ENCODE measurements at regions not wholly inside any gene's neighbourhood (a gene's known extent, or its start where the extent isn't known, plus 50 kb on each side); places are given as distances from the start of the nearest gene placed in this dataset.
A peak's percentile ranks its signal among the peaks of the same experiment; 100 is the strongest.

DNA sequence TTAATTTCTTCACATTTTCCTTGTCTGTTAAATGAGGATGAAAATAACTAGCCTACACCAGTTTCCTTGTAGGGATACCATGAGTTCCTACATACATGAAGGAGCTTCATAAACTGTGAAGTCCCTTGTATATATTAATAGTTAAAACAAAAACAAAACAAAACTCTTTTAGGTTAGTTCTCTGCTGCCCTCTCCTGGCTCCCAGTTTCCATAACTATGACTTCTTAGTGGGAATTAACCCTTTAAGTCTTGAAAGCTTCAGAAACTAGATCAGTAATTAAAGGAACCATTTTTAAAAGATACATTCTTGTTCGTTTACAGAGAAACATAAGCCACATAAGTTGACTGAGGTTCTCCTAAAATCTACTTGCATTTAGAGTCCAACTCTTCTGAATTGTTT lies 500.0 kb upstream of the C9orf72 start:
- H3K4me1 ChIP-seq (replicated peaks; ENCODE audit: insufficient read depth) = no peaks in the 10 kb centered on the region
- CTCF ChIA-PET = no interaction called here
- H3F3A ChIP-seq (ENCODE audit: insufficient read depth, low read depth) = no peaks in the 10 kb centered on the region
- H3K9me3 ChIP-seq (ENCODE audit: insufficient read depth, low read depth) = no peaks in the 10 kb centered on the region
- peak; percentile 54 for TF ChIP-seq CTCF (conservative IDR thresholded peaks at IDR 0.05)
- no peak for TF ChIP-seq EZH2 (IDR thresholded peaks at IDR 0.05; ENCODE audit: low read depth)
- H3K36me3 ChIP-seq (ENCODE audit: low read depth) = no peaks in the 10 kb centered on the region
- no peaks in the 10 kb centered on the region for H4K20me1 ChIP-seq (ENCODE audit: insufficient read depth)
- POLR2A ChIA-PET (ENCODE audit: unreplicated experiment) = no interaction called here
- no peaks in the 10 kb centered on the region for H3K79me2 ChIP-seq (ENCODE audit: low read depth)
- H3K27ac ChIP-seq = no peak overlapping the region
- no peaks in the 10 kb centered on the region for H3K27me3 ChIP-seq (ENCODE audit: insufficient read depth, low read depth)
- DNase-seq = no peak
- intact Hi-C loops (cut with micrococcal nuclease; ENCODE audit: unreplicated experiment) = loop anchor here (5.0 to 10.0 kb wide), 2 partner anchors 348 to 741 kb away; no protein-coding TSS in a partner anchor
- no peak overlapping the region for H3K4me3 ChIP-seq
- no peak overlapping the region for H2AFZ ChIP-seq
- H3K4me2 ChIP-seq = no peak overlapping the region
- no peaks in the 10 kb centered on the region for H3K9me2 ChIP-seq (ENCODE audit: insufficient read depth)
- no TSS peak for BruUV-seq (replicated peaks)

- Histone ChIP-seq H3K4me3 (no peak overlapping the region), H3K9me2 (ENCODE audit: insufficient read depth) (no peaks in the 10 kb centered on the region), H3K27me3 (ENCODE audit: insufficient read depth, low read depth) (no peaks in the 10 kb centered on the region), H3F3A (ENCODE audit: insufficient read depth, low read depth) (no peaks in the 10 kb centered on the region), H3K36me3 (ENCODE audit: low read depth) (no peaks in the 10 kb centered on the region), H3K79me2 (ENCODE audit: low read depth) (no peaks in the 10 kb centered on the region), H3K4me2 (no peak overlapping the region), H3K4me1 (replicated peaks; ENCODE audit: insufficient read depth) (no peaks in the 10 kb centered on the region), H2AFZ (no peak overlapping the region), H4K20me1 (ENCODE audit: insufficient read depth) (no peaks in the 10 kb centered on the region), H3K9me3 (ENCODE audit: insufficient read depth, low read depth) (no peaks in the 10 kb centered on the region), H3K27ac (no peak overlapping the region)
- no TSS peak for BruUV-seq (replicated peaks)
- TF ChIP-seq CTCF (conservative IDR thresholded peaks at IDR 0.05) = no peak
- no peak for TF ChIP-seq EZH2 (IDR thresholded peaks at IDR 0.05; ENCODE audit: low read depth)
- POLR2A ChIA-PET (ENCODE audit: unreplicated experiment) = no interaction called here
- no peak for DNase-seq
- CTCF ChIA-PET = no interaction called here
- intact Hi-C loops (cut with micrococcal nuclease; ENCODE audit: unreplicated experiment) = loop anchor here (10.0 kb wide), 1 partner anchor 355 kb away; no protein-coding TSS in a partner anchor
Measured at GRCh38 chr9:28079677-28080076, 506.4 kb upstream of the C9orf72 start.

GRCh38 chr9:28082671-28083070 lies 509.4 kb upstream of the C9orf72 start:
- no peaks in the 10 kb centered on the region for H3K27me3 ChIP-seq (ENCODE audit: insufficient read depth, low read depth)
- no peaks in the 10 kb centered on the region for H3K9me2 ChIP-seq (ENCODE audit: insufficient read depth)
- no peak overlapping the region for H2AFZ ChIP-seq
- no peaks in the 10 kb centered on the region for H3K79me2 ChIP-seq (ENCODE audit: low read depth)
- no peak for TF ChIP-seq CTCF (conservative IDR thresholded peaks at IDR 0.05)
- no peak for TF ChIP-seq EZH2 (IDR thresholded peaks at IDR 0.05; ENCODE audit: low read depth)
- H4K20me1 ChIP-seq (ENCODE audit: insufficient read depth) = no peaks in the 10 kb centered on the region
- no TSS peak for BruUV-seq (replicated peaks)
- no peaks in the 10 kb centered on the region for H3F3A ChIP-seq (ENCODE audit: insufficient read depth, low read depth)
- ChIA-PET CTCF (no interaction called here), POLR2A (ENCODE audit: unreplicated experiment) (no interaction called here)
- no peaks in the 10 kb centered on the region for H3K36me3 ChIP-seq (ENCODE audit: low read depth)
- intact Hi-C loops (cut with micrococcal nuclease; ENCODE audit: unreplicated experiment) = no loop called here
- no peak overlapping the region for H3K4me2 ChIP-seq
- no peaks in the 10 kb centered on the region for H3K4me1 ChIP-seq (replicated peaks; ENCODE audit: insufficient read depth)
- no peak overlapping the region for H3K4me3 ChIP-seq
- H3K27ac ChIP-seq = no peak overlapping the region
- DNase-seq = no peak
- no peaks in the 10 kb centered on the region for H3K9me3 ChIP-seq (ENCODE audit: insufficient read depth, low read depth)

Measured in PC-9 (cell line).